ENCODE measurements at regions not wholly inside any gene's neighbourhood (a gene's known extent, or its start where the extent isn't known, plus 50 kb on each side); places are given as distances from the start of the nearest gene placed in this dataset.

DNA sequence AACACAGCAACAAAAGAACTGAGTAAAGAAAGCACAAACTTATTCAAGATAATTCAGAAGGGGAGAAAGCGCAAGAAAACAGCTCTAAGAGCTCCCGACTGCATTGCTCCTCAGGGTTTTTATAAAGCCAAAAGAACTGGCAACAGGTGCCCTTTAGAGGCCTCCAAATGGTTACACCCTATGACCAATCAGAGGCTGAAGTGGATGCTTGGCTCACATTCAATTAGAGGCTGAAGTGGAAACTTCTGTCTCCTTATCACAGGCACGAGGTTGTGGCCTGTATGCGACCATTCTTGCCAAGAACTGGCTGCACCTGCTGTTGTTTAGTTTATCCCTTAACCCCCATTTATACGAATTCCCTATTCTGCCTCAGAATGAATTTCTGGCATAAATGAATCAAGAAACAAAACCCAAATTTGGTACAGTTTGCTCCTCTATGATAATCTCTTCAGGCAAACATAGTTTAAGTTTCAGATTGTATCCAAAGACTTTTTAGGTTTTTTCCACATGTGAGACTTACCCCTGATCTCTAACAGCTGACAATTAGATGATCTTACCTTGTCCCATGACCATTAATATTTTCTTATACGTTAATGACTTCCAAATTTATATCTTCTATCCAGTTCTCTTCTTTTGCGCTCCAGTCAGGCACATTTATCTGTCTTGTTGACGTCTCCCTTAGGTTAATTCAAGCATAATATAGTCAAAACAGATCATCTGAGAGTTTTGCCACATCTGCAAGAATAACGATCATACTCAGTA lies 504.8 kb downstream of the NXPH1 start:
- TF ChIP-seq, protein P1, sequence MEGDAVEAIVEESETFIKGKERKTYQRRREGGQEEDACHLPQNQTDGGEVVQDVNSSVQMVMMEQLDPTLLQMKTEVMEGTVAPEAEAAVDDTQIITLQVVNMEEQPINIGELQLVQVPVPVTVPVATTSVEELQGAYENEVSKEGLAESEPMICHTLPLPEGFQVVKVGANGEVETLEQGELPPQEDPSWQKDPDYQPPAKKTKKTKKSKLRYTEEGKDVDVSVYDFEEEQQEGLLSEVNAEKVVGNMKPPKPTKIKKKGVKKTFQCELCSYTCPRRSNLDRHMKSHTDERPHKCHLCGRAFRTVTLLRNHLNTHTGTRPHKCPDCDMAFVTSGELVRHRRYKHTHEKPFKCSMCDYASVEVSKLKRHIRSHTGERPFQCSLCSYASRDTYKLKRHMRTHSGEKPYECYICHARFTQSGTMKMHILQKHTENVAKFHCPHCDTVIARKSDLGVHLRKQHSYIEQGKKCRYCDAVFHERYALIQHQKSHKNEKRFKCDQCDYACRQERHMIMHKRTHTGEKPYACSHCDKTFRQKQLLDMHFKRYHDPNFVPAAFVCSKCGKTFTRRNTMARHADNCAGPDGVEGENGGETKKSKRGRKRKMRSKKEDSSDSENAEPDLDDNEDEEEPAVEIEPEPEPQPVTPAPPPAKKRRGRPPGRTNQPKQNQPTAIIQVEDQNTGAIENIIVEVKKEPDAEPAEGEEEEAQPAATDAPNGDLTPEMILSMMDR (conservative IDR thresholded peaks at IDR 0.05 in 1 of 2, IDR thresholded peaks at IDR 0.05 in 1 of 2; ENCODE audit: extremely low read depth in 1 of 2, insufficient read depth in 1 of 2, low read depth in 1 of 2, low read length in 2 of 2), result no peak
- no peak for TF ChIP-seq EZH2 (IDR thresholded peaks at IDR 0.05; ENCODE audit: borderline replicate concordance, low read length)

All from mammary epithelial cell (primary cell).